OCI-LY3 (cell line): ENCODE measurements at regions not wholly inside any gene's neighbourhood (a gene's known extent, or its start where the extent isn't known, plus 50 kb on each side); places are given as distances from the start of the nearest gene placed in this dataset.
A peak's percentile ranks its signal among the peaks of the same experiment; 100 is the strongest.

Experiments
- H2AFZ ChIP-seq: fragments of 200-600, 300-600 bp; shearing (Covaris generic); 2 replicates; pipeline ENCODE4 v1.6.0; 2014; ENCODE audit warnings: antibody characterized with exemption, low read depth, low read length
- H3K27ac ChIP-seq: fragments of 200-600, 300-600 bp; sonication (generic); 2 replicates; pipeline ENCODE4 v1.5.1; 2014; ENCODE audit warnings: mild to moderate bottlenecking, low read length, moderate library complexity, mixed read lengths
- H3K27me3 ChIP-seq: fragments of 200-600, 300-600 bp; sonication (generic); 2 replicates; pipeline ENCODE4 v1.6.1; 2014; ENCODE audit warnings: low read depth, low read length, mixed read lengths
- H3K36me3 ChIP-seq: fragments of 200-600, 300-600 bp; sonication (generic); replicated peaks from 2 replicates; pipeline ENCODE3; 2014; ENCODE audit warnings: low read depth, low read length, mixed read lengths
- H3K4me1 ChIP-seq: fragments of 300-600, 200-600 bp; sonication (generic); 2 replicates; pipeline ENCODE4 v1.6.1; 2014; ENCODE audit warnings: low read length, mixed read lengths
- H3K4me2 ChIP-seq: fragments of 200-600, 300-600 bp; sonication (generic); 2 replicates; pipeline ENCODE4 v1.6.1; 2014; ENCODE audit warnings: low read length, mixed read lengths
- H3K4me3 ChIP-seq: fragments of 300-600, 200-600 bp; sonication (generic); 2 replicates; pipeline ENCODE4 v1.5.1; 2014; ENCODE audit warnings: antibody characterized with exemption, mild to moderate bottlenecking, low read length, moderate library complexity
- H3K79me2 ChIP-seq: fragments of 300-600, 200-600 bp; shearing (Covaris generic); 2 replicates; pipeline ENCODE4 v1.6.1; 2014; ENCODE audit warnings: mild to moderate bottlenecking, low read length, mixed read lengths
- H3K9ac ChIP-seq: fragments of 300-600, 200-600 bp; shearing (Covaris generic); 2 replicates; pipeline ENCODE4 v1.6.0; 2014; ENCODE audit warnings: mild to moderate bottlenecking, low read length, moderate library complexity
- H3K9me3 ChIP-seq: fragments of 200-600, 300-600 bp; shearing (Covaris generic); 2 replicates; pipeline ENCODE4 v1.6.1; 2014; ENCODE audit warnings: low read length, mixed read lengths; ENCODE audit not compliant: insufficient read depth
- H4K20me1 ChIP-seq: fragments of 200-600, 300-600 bp; sonication (generic); 2 replicates; pipeline ENCODE4 v1.6.1; 2016; ENCODE audit warnings: low read length, mixed read lengths; ENCODE audit not compliant: insufficient read depth
- EZH2phosphoT487 ChIP-seq: fragments of 200-600 bp; shearing (Covaris generic); IDR thresholded peaks from 2 replicates; pipeline ENCODE4 v1.6.1; 2018; ENCODE audit warnings: antibody characterized with exemption, mixed run types, low read depth
- TF ChIP-seq, protein P1 (sequence below): fragments of 200-600, 300-600 bp; sonication (generic); IDR thresholded peaks from 2 replicates; pipeline ENCODE4 v1.5.1; 2014; ENCODE audit warnings: antibody characterized with exemption, low read length, low read depth

GRCh38 chr3:27824312-27825200 is 102.4 kb upstream of the EOMES start:
- Histone ChIP-seq H3K27me3 (no peaks in the 10 kb centered on the region), H3K9me3 (no peaks in the 10 kb centered on the region), H3K9ac (no peak overlapping the region), H3K4me2 (no peak overlapping the region), H3K4me3 (no peak overlapping the region), H3K4me1 (no peaks in the 10 kb centered on the region), H3K36me3 (no peaks in the 10 kb centered on the region), H3K79me2 (no peaks in the 10 kb centered on the region), H3K27ac (no peak overlapping the region), H4K20me1 (no peaks in the 10 kb centered on the region), H2AFZ (no peak overlapping the region)
- TF ChIP-seq, protein P1, sequence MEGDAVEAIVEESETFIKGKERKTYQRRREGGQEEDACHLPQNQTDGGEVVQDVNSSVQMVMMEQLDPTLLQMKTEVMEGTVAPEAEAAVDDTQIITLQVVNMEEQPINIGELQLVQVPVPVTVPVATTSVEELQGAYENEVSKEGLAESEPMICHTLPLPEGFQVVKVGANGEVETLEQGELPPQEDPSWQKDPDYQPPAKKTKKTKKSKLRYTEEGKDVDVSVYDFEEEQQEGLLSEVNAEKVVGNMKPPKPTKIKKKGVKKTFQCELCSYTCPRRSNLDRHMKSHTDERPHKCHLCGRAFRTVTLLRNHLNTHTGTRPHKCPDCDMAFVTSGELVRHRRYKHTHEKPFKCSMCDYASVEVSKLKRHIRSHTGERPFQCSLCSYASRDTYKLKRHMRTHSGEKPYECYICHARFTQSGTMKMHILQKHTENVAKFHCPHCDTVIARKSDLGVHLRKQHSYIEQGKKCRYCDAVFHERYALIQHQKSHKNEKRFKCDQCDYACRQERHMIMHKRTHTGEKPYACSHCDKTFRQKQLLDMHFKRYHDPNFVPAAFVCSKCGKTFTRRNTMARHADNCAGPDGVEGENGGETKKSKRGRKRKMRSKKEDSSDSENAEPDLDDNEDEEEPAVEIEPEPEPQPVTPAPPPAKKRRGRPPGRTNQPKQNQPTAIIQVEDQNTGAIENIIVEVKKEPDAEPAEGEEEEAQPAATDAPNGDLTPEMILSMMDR, result no peak
- TF ChIP-seq EZH2phosphoT487, result no peak

- Histone ChIP-seq H3K27me3 (no peaks in the 10 kb centered on the region), H3K9ac (no peak overlapping the region), H3K36me3 (no peaks in the 10 kb centered on the region), H3K4me2 (no peak overlapping the region), H3K27ac (no peak overlapping the region), H3K4me1 (no peaks in the 10 kb centered on the region), H3K4me3 (no peak overlapping the region), H4K20me1 (no peaks in the 10 kb centered on the region), H3K9me3 (no peaks in the 10 kb centered on the region), H3K79me2 (no peaks in the 10 kb centered on the region), H2AFZ (no peak overlapping the region)
- no peak for TF ChIP-seq EZH2phosphoT487
- TF ChIP-seq, protein P1, result no peak
Measured at GRCh38 chr3:27826448-27826847, 104.3 kb upstream of the EOMES start.

GRCh38 chr3:27827041-27827440 is 104.9 kb upstream of the EOMES start:
- Histone ChIP-seq H3K9me3 (no peaks in the 10 kb centered on the region), H3K27me3 (no peaks in the 10 kb centered on the region), H3K9ac (no peak overlapping the region), H3K27ac (no peak overlapping the region), H3K4me2 (no peak overlapping the region), H2AFZ (no peak overlapping the region), H3K4me3 (no peak overlapping the region), H3K36me3 (no peaks in the 10 kb centered on the region), H3K79me2 (no peaks in the 10 kb centered on the region), H3K4me1 (no peaks in the 10 kb centered on the region), H4K20me1 (no peaks in the 10 kb centered on the region)
- TF ChIP-seq, protein P1, result peak; percentile 23; the same call in 1 of the 2 replicates
- no peak for TF ChIP-seq EZH2phosphoT487

DNA sequence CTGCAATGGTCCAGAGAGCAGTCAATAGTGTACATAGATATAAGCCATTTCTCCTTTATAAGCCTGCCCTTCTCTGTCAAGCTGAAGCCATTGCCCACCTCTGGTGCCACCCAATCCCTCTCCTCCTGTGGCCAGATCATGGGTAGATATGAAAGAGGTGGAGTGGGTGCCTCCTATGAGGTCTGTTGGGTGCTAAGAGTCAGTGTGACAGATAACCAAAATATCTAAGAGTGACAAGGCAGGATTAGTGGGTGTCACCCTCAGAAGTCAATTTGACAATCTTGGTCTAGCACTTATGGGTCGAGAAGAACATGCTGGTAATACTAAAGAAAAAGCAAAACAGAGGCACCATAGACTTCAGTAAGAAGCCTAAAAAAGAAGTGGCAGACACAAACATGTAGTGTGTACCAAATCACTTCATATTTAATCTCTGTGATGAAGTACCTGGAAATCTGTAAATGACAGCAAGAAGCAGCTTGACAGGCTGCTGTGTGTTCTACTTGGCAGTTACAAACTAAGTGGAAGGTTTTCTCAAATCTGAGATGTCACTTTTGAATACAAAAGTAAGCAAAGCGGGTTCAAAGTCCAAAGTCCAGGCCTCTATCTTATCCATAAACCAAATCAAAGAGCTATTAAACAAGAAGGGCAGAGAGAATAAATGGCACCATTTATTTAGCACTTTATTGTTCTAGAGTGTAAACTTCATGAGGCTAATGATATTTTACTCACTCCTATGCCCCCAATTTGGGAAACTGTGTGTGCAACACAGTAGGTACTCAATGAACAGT is 118.9 kb upstream of the EOMES start:
- Histone ChIP-seq H3K27ac (no peak overlapping the region), H2AFZ (no peak overlapping the region), H3K36me3 (no peaks in the 10 kb centered on the region), H3K79me2 (no peaks in the 10 kb centered on the region), H3K4me1 (no peaks in the 10 kb centered on the region), H3K27me3 (no peaks in the 10 kb centered on the region), H4K20me1 (no peaks in the 10 kb centered on the region), H3K4me2 (no peak overlapping the region), H3K9ac (no peak overlapping the region), H3K9me3 (no peaks in the 10 kb centered on the region), H3K4me3 (no peak overlapping the region)
- TF ChIP-seq, protein P1, result no peak
- no peak for TF ChIP-seq EZH2phosphoT487
